BLaER1 treated with 17β-estradiol and CSF1 and Interleukin-3, amounts not matched to agents 10 nM and 100 nM (cell line): ENCODE measurements at regions not wholly inside any gene's neighbourhood (a gene's known extent, or its start where the extent isn't known, plus 50 kb on each side); places are given as distances from the start of the nearest gene placed in this dataset.
A peak's percentile ranks its signal among the peaks of the same experiment; 100 is the strongest.

Experiments
- H3K27ac ChIP-seq, 11 experiments: shearing (Covaris generic); formaldehyde crosslinking; 2 replicates each; pipeline ENCODE4 v1.8.1; 2022
- H3K27me3 ChIP-seq, 11 experiments: shearing (Covaris generic); formaldehyde crosslinking; 2 replicates each; pipeline ENCODE4 v1.8.1; 2022
- H3K36me3 ChIP-seq, 11 experiments: shearing (Covaris generic); formaldehyde crosslinking; 2 replicates each; pipeline ENCODE4 v1.8.1; 2022
- H3K4me1 ChIP-seq, 10 experiments: shearing (Covaris generic); formaldehyde crosslinking; 2 replicates each; pipeline ENCODE4 v1.8.1; 2022
- H3K4me2 ChIP-seq, 11 experiments: shearing (Covaris generic); formaldehyde crosslinking; 2 replicates each; pipeline ENCODE4 v1.8.1; 2022
- H3K4me3 ChIP-seq, 10 experiments: shearing (Covaris generic); formaldehyde crosslinking; 2 replicates each; pipeline ENCODE4 v1.8.1; 2022
- H3K9ac ChIP-seq, 11 experiments: shearing (Covaris generic); formaldehyde crosslinking; 2 replicates each; pipeline ENCODE4 v1.8.1; 2022
- H3K9me3 ChIP-seq, 11 experiments: shearing (Covaris generic); formaldehyde crosslinking; replicated peaks in 1 of 11; 2 replicates each; pipeline ENCODE4 v1.8.1; 2022
- H4K20me1 ChIP-seq, 11 experiments: shearing (Covaris generic); formaldehyde crosslinking; 2 replicates each; pipeline ENCODE4 v1.8.1; 2022
- Cebpa-rat ChIP-seq, 11 experiments: shearing (Covaris generic); IDR thresholded peaks; 2 replicates each; pipeline ENCODE4 v1.8.1; 2022

- H3K9ac ChIP-seq: no peak overlapping the region
- no peaks in the 10 kb centered on the region for H4K20me1 ChIP-seq
- TF ChIP-seq Cebpa-rat (IDR thresholded peaks at IDR 0.05): no peak
- no peak overlapping the region for H3K27ac ChIP-seq
- H3K4me3 ChIP-seq: no peak overlapping the region
- H3K4me1 ChIP-seq: peaks cover 0 to 10% (median 0%) of the 10 kb centered on the region in 10 experiments; a peak in 5 of 20 replicates
- no peaks in the 10 kb centered on the region for H3K36me3 ChIP-seq
- H3K4me2 ChIP-seq: no peak overlapping the region
- H3K27me3 ChIP-seq: no peaks in the 10 kb centered on the region
- no peaks in the 10 kb centered on the region for H3K9me3 ChIP-seq
These were observed 223.1 kb upstream of the MAF start for GRCh38 chr16:79823639-79824038.

GRCh38 chr16:79821911-79822310 lies 221.4 kb upstream of the MAF start:
- Histone ChIP-seq H3K9me3 (no peaks in the 10 kb centered on the region; a peak in 1 of 22 replicates), H3K27ac (no peak overlapping the region), H3K27me3 (no peaks in the 10 kb centered on the region), H3K9ac (no peak overlapping the region), H4K20me1 (no peaks in the 10 kb centered on the region), H3K4me1 (peaks cover 0 to 10% (median 0%) of the 10 kb centered on the region in 10 experiments; a peak in 5 of 20 replicates), H3K36me3 (no peaks in the 10 kb centered on the region), H3K4me2 (no peak overlapping the region), H3K4me3 (no peak overlapping the region)
- TF ChIP-seq Cebpa-rat (IDR thresholded peaks at IDR 0.05): no peak

GRCh38 chr16:79816081-79816497 lies 215.6 kb upstream of the MAF start:
- Histone ChIP-seq H3K4me1 (peaks cover 9 to 22% (median 14%) of the 10 kb centered on the region in 10 experiments), H3K36me3 (no peaks in the 10 kb centered on the region), H3K4me2 (no peak overlapping the region), H3K9me3 (no peaks in the 10 kb centered on the region; a peak in 1 of 22 replicates), H3K9ac (no peak overlapping the region), H4K20me1 (no peaks in the 10 kb centered on the region), H3K4me3 (no peak overlapping the region), H3K27ac (no peak overlapping the region), H3K27me3 (no peaks in the 10 kb centered on the region)
- TF ChIP-seq Cebpa-rat (IDR thresholded peaks at IDR 0.05): no peak

- Histone ChIP-seq H3K27ac (no peak overlapping the region), H3K4me3 (no peak overlapping the region), H3K9ac (no peak overlapping the region), H3K4me2 (no peak overlapping the region), H3K36me3 (no peaks in the 10 kb centered on the region), H3K9me3 (no peaks in the 10 kb centered on the region; a peak in 1 of 22 replicates), H4K20me1 (no peaks in the 10 kb centered on the region), H3K4me1 (peaks cover 9 to 21% (median 14%) of the 10 kb centered on the region in 10 experiments), H3K27me3 (no peaks in the 10 kb centered on the region)
- no peak for TF ChIP-seq Cebpa-rat (IDR thresholded peaks at IDR 0.05)
These were observed 214.5 kb upstream of the MAF start for GRCh38 chr16:79815049-79815448.

- Histone ChIP-seq H3K27me3 (no peaks in the 10 kb centered on the region), H3K36me3 (no peaks in the 10 kb centered on the region), H3K9ac (no peak overlapping the region), H3K4me1 (peaks cover 9 to 14% (median 11%) of the 10 kb centered on the region in 10 experiments), H4K20me1 (no peaks in the 10 kb centered on the region), H3K27ac (no peak overlapping the region), H3K9me3 (peaks cover 0 to 7% (median 0%) of the 10 kb centered on the region in 11 experiments; a peak in 7 of 22 replicates), H3K4me2 (no peak overlapping the region), H3K4me3 (no peak overlapping the region)
- TF ChIP-seq Cebpa-rat (IDR thresholded peaks at IDR 0.05): no peak
These were observed 213.6 kb upstream of the MAF start for GRCh38 chr16:79814124-79814523.

GRCh38 chr16:79811541-79811940 lies 211.0 kb upstream of the MAF start:
- Histone ChIP-seq H3K4me2 (peak overlapping the region in 9 of 11 experiments; percentile 16 to 67 (median 59); a peak in 19 of 22 replicates), H3K9ac (no peak overlapping the region), H3K27me3 (no peaks in the 10 kb centered on the region), H3K27ac (peak overlapping the region in 2 of 11 experiments; percentile 23 to 29; a peak in 2 of 22 replicates), H4K20me1 (no peaks in the 10 kb centered on the region), H3K4me3 (no peak overlapping the region), H3K9me3 (peaks cover 12 to 22% (median 16%) of the 10 kb centered on the region in 11 experiments), H3K36me3 (no peaks in the 10 kb centered on the region), H3K4me1 (peaks cover 9 to 14% (median 11%) of the 10 kb centered on the region in 10 experiments)
- no peak for TF ChIP-seq Cebpa-rat (IDR thresholded peaks at IDR 0.05)

- H3K27ac ChIP-seq: no peak overlapping the region
- H3K9me3 ChIP-seq: peaks cover 12 to 22% (median 16%) of the 10 kb centered on the region in 11 experiments
- H4K20me1 ChIP-seq: no peaks in the 10 kb centered on the region
- no peak overlapping the region for H3K4me3 ChIP-seq
- no peaks in the 10 kb centered on the region for H3K36me3 ChIP-seq
- no peak overlapping the region for H3K9ac ChIP-seq
- no peak overlapping the region for H3K4me2 ChIP-seq
- TF ChIP-seq Cebpa-rat (IDR thresholded peaks at IDR 0.05): no peak
- no peaks in the 10 kb centered on the region for H3K27me3 ChIP-seq
- H3K4me1 ChIP-seq: peaks cover 9 to 14% (median 11%) of the 10 kb centered on the region in 10 experiments
These were observed 210.1 kb upstream of the MAF start for GRCh38 chr16:79810449-79811189.

- no peaks in the 10 kb centered on the region for H3K36me3 ChIP-seq
- no peaks in the 10 kb centered on the region for H3K27me3 ChIP-seq
- H3K4me3 ChIP-seq: no peak overlapping the region
- peaks cover 9 to 14% (median 11%) of the 10 kb centered on the region in 10 experiments for H3K4me1 ChIP-seq
- H3K27ac ChIP-seq: no peak overlapping the region
- H3K4me2 ChIP-seq: no peak overlapping the region
- TF ChIP-seq Cebpa-rat (IDR thresholded peaks at IDR 0.05): no peak
- H3K9me3 ChIP-seq: peaks cover 12 to 22% (median 16%) of the 10 kb centered on the region in 11 experiments
- no peak overlapping the region for H3K9ac ChIP-seq
- H4K20me1 ChIP-seq: no peaks in the 10 kb centered on the region
These were observed 208.8 kb upstream of the MAF start for GRCh38 chr16:79809376-79809775.

GRCh38 chr16:79808731-79809130 lies 208.2 kb upstream of the MAF start:
- Histone ChIP-seq H4K20me1 (no peaks in the 10 kb centered on the region), H3K9ac (no peak overlapping the region), H3K27ac (no peak overlapping the region), H3K4me3 (no peak overlapping the region), H3K4me2 (no peak overlapping the region), H3K9me3 (peaks cover 12 to 22% (median 16%) of the 10 kb centered on the region in 11 experiments), H3K36me3 (no peaks in the 10 kb centered on the region), H3K4me1 (peaks cover 9 to 14% (median 11%) of the 10 kb centered on the region in 10 experiments), H3K27me3 (no peaks in the 10 kb centered on the region)
- TF ChIP-seq Cebpa-rat (IDR thresholded peaks at IDR 0.05): no peak

GRCh38 chr16:79806757-79807156 lies 206.2 kb upstream of the MAF start:
- H3K4me3 ChIP-seq: no peak overlapping the region
- no peak overlapping the region for H3K9ac ChIP-seq
- H3K4me2 ChIP-seq: no peak overlapping the region
- no peaks in the 10 kb centered on the region for H3K36me3 ChIP-seq
- no peaks in the 10 kb centered on the region for H4K20me1 ChIP-seq
- no peak overlapping the region for H3K27ac ChIP-seq
- H3K4me1 ChIP-seq: peaks cover 0 to 4% (median 2%) of the 10 kb centered on the region in 10 experiments; a peak in 15 of 20 replicates
- TF ChIP-seq Cebpa-rat (IDR thresholded peaks at IDR 0.05): peak in 4 of 11 experiments; percentile 27 to 72 (median 52); a peak in 5 of 22 replicates
- H3K27me3 ChIP-seq: no peaks in the 10 kb centered on the region
- H3K9me3 ChIP-seq: peaks cover 12 to 22% (median 16%) of the 10 kb centered on the region in 11 experiments
